ENCODE measurements at regions not wholly inside any gene's neighbourhood (a gene's known extent, or its start where the extent isn't known, plus 50 kb on each side); places are given as distances from the start of the nearest gene placed in this dataset.

GRCh38 chr5:85849411-85849810 lies 768.3 kb upstream of the COX7C start:
- no peak overlapping the region for H3K4me3 Mint-ChIP-seq
- Histone ChIP-seq H3K27ac (ENCODE audit: low read depth, low read length) (no peak overlapping the region), H3K9me3 (ENCODE audit: control insufficient read depth, low read length) (peaks cover 11% of the 10 kb centered on the region), H3K4me3 (ENCODE audit: low read length) (no peak overlapping the region), H3K27me3 (ENCODE audit: control insufficient read depth, insufficient read depth, low read length, poor library complexity, severe bottlenecking) (no peaks in the 10 kb centered on the region), H3K9ac (ENCODE audit: extremely low read depth, low read length, poor library complexity, severe bottlenecking) (no peak overlapping the region), H3K4me1 (ENCODE audit: control insufficient read depth, insufficient read depth, low read length) (no peaks in the 10 kb centered on the region), H3K36me3 (ENCODE audit: control insufficient read depth, insufficient read depth, low read length) (no peaks in the 10 kb centered on the region)
- no peaks in the 10 kb centered on the region for H3K36me3 Mint-ChIP-seq (ENCODE audit: low read depth)
- no peak for DNase-seq
- no peak overlapping the region for H3K27ac Mint-ChIP-seq
- no peaks in the 10 kb centered on the region for H3K4me1 Mint-ChIP-seq
- WGBS, 2 experiments (ENCODE audit: insufficient coverage in 1 of 2, insufficient read length in 1 of 2), result 89 to 100% methylated on average over 3 to 4 of the region's 4 CpGs
- no peaks in the 10 kb centered on the region for H3K27me3 Mint-ChIP-seq (ENCODE audit: insufficient read depth)
- TF ChIP-seq CTCF (conservative IDR thresholded peaks at IDR 0.05), result no peak
- peaks cover 9% of the 10 kb centered on the region for H3K9me3 Mint-ChIP-seq

GRCh38 chr5:85865296-85865695 lies 752.4 kb upstream of the COX7C start:
- Mint-ChIP-seq H3K9me3 (no peaks in the 10 kb centered on the region), H3K27me3 (ENCODE audit: insufficient read depth) (no peaks in the 10 kb centered on the region), H3K27ac (no peak overlapping the region), H3K36me3 (ENCODE audit: low read depth) (no peaks in the 10 kb centered on the region), H3K4me1 (no peaks in the 10 kb centered on the region), H3K4me3 (no peak overlapping the region)
- no peaks in the 10 kb centered on the region for H3K4me1 ChIP-seq (ENCODE audit: control insufficient read depth, insufficient read depth, low read length)
- H3K36me3 ChIP-seq (ENCODE audit: control insufficient read depth, insufficient read depth, low read length), result no peaks in the 10 kb centered on the region
- no peak overlapping the region for H3K9ac ChIP-seq (ENCODE audit: extremely low read depth, low read length, poor library complexity, severe bottlenecking)
- no peak for TF ChIP-seq CTCF (conservative IDR thresholded peaks at IDR 0.05)
- DNase-seq, result no peak
- H3K4me3 ChIP-seq (ENCODE audit: low read length), result no peak overlapping the region
- H3K9me3 ChIP-seq (ENCODE audit: control insufficient read depth, low read length), result no peaks in the 10 kb centered on the region
- no peak overlapping the region for H3K27ac ChIP-seq (ENCODE audit: low read depth, low read length)
- 92 to 96% methylated on average over 3 of the region's 3 CpGs for WGBS, 2 experiments (ENCODE audit: insufficient coverage in 1 of 2, insufficient read length in 1 of 2)
- H3K27me3 ChIP-seq (ENCODE audit: control insufficient read depth, insufficient read depth, low read length, poor library complexity, severe bottlenecking), result no peaks in the 10 kb centered on the region

- H3K27ac Mint-ChIP-seq, result no peak overlapping the region
- H3K9me3 Mint-ChIP-seq, result no peaks in the 10 kb centered on the region
- H3K36me3 Mint-ChIP-seq (ENCODE audit: low read depth), result no peaks in the 10 kb centered on the region
- no peaks in the 10 kb centered on the region for H3K4me1 Mint-ChIP-seq
- TF ChIP-seq CTCF (conservative IDR thresholded peaks at IDR 0.05), result no peak
- Histone ChIP-seq H3K9me3 (ENCODE audit: control insufficient read depth, low read length) (no peaks in the 10 kb centered on the region), H3K27ac (ENCODE audit: low read depth, low read length) (no peak overlapping the region), H3K36me3 (ENCODE audit: control insufficient read depth, insufficient read depth, low read length) (no peaks in the 10 kb centered on the region), H3K4me3 (ENCODE audit: low read length) (no peak overlapping the region), H3K27me3 (ENCODE audit: control insufficient read depth, insufficient read depth, low read length, poor library complexity, severe bottlenecking) (no peaks in the 10 kb centered on the region), H3K4me1 (ENCODE audit: control insufficient read depth, insufficient read depth, low read length) (no peaks in the 10 kb centered on the region), H3K9ac (ENCODE audit: extremely low read depth, low read length, poor library complexity, severe bottlenecking) (no peak overlapping the region)
- DNase-seq, result no peak
- H3K27me3 Mint-ChIP-seq (ENCODE audit: insufficient read depth), result no peaks in the 10 kb centered on the region
- H3K4me3 Mint-ChIP-seq, result no peak overlapping the region
- WGBS, 2 experiments (ENCODE audit: insufficient coverage in 1 of 2, insufficient read length in 1 of 2), result 86 to 92% methylated on average over 4 to 5 of the region's 5 CpGs
Observed at GRCh38 chr5:85868070-85868469, 749.7 kb upstream of the COX7C start.
